Transverse colon (tissue), 4 donors: ENCODE measurements at regions not wholly inside any gene's neighbourhood (a gene's known extent, or its start where the extent isn't known, plus 50 kb on each side); places are given as distances from the start of the nearest gene placed in this dataset.

ENCODE experiments used
- EP300 ChIP-seq: sonication (generic); formaldehyde crosslinking; IDR thresholded peaks from one replicate; pipeline ENCODE4 v1.6.1; 2017; ENCODE audit warnings: antibody characterized with exemption, low read depth
- POLR2A ChIP-seq: fragments of 450-650 bp; IDR thresholded peaks from one replicate; pipeline ENCODE4 v1.6.1; 2016; ENCODE audit warnings: antibody characterized with exemption, mild to moderate bottlenecking, moderate library complexity
- POLR2AphosphoS5 ChIP-seq, 3 donors: sonication (generic); formaldehyde crosslinking; IDR thresholded peaks; one replicate each; pipeline ENCODE4 v1.6.1; 2016; ENCODE audit warnings: antibody characterized with exemption in 3 of 3
- TF ChIP-seq, protein P1 (sequence below), 5 experiments: fragments of 200-600 bp in 3 of 5; fragments of 450-650 bp in 2 of 5; sonication (generic) in 3 of 5; IDR thresholded peaks; 1 replicate in 2 of 5; 2 replicates in 3 of 5; pipeline ENCODE4 v1.5.1; 2016 to 2017; ENCODE audit warnings: antibody characterized with exemption in 5 of 5, inconsistent platforms in 3 of 5, mild to moderate bottlenecking in 2 of 5, moderate library complexity in 1 of 5

DNA sequence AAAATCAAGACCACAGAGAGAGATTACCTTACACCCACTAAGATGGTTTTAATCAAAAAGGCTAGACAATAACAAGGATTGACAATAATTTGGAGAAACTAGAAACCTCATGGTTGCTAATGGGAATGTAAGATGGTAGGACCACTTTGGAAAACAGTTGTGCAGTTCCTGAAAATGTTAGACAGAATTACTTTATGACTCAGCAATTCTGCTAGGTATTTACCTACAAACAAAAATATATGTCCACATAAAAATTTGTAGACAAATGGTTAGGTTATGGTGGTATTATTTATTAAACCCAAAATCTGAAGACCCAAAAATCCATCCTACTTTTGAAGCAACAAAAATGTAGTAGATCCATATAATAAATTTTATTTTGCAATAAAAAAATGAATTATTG lies 1027.0 kb upstream of the ADGRL3 start:
- TF ChIP-seq, protein P1, sequence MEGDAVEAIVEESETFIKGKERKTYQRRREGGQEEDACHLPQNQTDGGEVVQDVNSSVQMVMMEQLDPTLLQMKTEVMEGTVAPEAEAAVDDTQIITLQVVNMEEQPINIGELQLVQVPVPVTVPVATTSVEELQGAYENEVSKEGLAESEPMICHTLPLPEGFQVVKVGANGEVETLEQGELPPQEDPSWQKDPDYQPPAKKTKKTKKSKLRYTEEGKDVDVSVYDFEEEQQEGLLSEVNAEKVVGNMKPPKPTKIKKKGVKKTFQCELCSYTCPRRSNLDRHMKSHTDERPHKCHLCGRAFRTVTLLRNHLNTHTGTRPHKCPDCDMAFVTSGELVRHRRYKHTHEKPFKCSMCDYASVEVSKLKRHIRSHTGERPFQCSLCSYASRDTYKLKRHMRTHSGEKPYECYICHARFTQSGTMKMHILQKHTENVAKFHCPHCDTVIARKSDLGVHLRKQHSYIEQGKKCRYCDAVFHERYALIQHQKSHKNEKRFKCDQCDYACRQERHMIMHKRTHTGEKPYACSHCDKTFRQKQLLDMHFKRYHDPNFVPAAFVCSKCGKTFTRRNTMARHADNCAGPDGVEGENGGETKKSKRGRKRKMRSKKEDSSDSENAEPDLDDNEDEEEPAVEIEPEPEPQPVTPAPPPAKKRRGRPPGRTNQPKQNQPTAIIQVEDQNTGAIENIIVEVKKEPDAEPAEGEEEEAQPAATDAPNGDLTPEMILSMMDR (IDR thresholded peaks at IDR 0.05), result no peak
- TF ChIP-seq EP300 (no peak), POLR2AphosphoS5 (IDR thresholded peaks at IDR 0.05) (no peak), POLR2A (no peak)
